T-helper 2 cell treated with Interferon-gamma antibody and Interleukin-4, amounts not matched to agents 5 μg/mL and 100 μg/mL, for 36 hours (primary cell): ENCODE measurements at regions not wholly inside any gene's neighbourhood (a gene's known extent, or its start where the extent isn't known, plus 50 kb on each side); places are given as distances from the start of the nearest gene placed in this dataset.

ENCODE experiments used
- DNase-seq: peaks from one replicate; pipeline ENCODE4 v3.0.0; 2021; ENCODE audit warnings: low spot score
- H3K27ac Mint-ChIP-seq: one replicate; pipeline ENCODE4 v1.8.0; 2021; ENCODE audit warnings: mild to moderate bottlenecking, mixed read lengths
- H3K27me3 Mint-ChIP-seq: one replicate; pipeline ENCODE4 v1.8.0; 2021; ENCODE audit warnings: low read depth, mixed read lengths
- H3K36me3 Mint-ChIP-seq: one replicate; pipeline ENCODE4 v1.8.0; 2021; ENCODE audit warnings: low read depth, mixed read lengths
- H3K4me1 Mint-ChIP-seq: one replicate; pipeline ENCODE4 v1.8.0; 2021; ENCODE audit warnings: low read depth, mixed read lengths
- H3K4me3 Mint-ChIP-seq: one replicate; pipeline ENCODE4 v1.8.0; 2022; ENCODE audit warnings: mild to moderate bottlenecking, moderate library complexity, mixed read lengths
- H3K9me3 Mint-ChIP-seq: one replicate; pipeline ENCODE4 v1.8.0; 2021; ENCODE audit warnings: mixed read lengths

GRCh38 chr6:133730881-133731280 is 158.0 kb upstream of the TCF21 start:
- H3K36me3 Mint-ChIP-seq: no peaks in the 10 kb centered on the region
- H3K27me3 Mint-ChIP-seq: no peaks in the 10 kb centered on the region
- DNase-seq: no peak
- H3K4me1 Mint-ChIP-seq: no peaks in the 10 kb centered on the region
- no peak overlapping the region for H3K4me3 Mint-ChIP-seq
- H3K27ac Mint-ChIP-seq: no peak overlapping the region
- peaks cover 4% of the 10 kb centered on the region for H3K9me3 Mint-ChIP-seq

DNA sequence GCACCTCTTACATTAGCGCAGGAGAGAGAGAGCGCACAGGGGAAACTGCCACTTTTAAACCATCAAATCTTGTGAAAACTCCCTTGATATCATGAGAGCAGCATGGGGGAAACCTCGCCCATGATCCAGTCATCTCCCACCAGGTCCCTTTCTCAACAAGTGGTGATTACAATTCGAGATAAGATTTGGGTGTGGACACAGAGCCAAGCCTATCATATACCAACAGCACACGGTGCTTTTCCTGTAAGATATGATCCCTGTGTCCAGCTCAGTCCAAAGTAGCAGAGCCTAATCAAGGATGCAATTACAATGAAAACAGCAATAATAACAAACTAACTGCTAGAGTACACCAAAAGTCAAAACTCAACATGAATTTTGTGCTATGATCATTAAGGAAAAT is 148.7 kb upstream of the TCF21 start:
- DNase-seq: no peak
- H3K36me3 Mint-ChIP-seq: no peaks in the 10 kb centered on the region
- H3K4me1 Mint-ChIP-seq: no peaks in the 10 kb centered on the region
- no peaks in the 10 kb centered on the region for H3K9me3 Mint-ChIP-seq
- H3K4me3 Mint-ChIP-seq: no peak overlapping the region
- no peak overlapping the region for H3K27ac Mint-ChIP-seq
- no peaks in the 10 kb centered on the region for H3K27me3 Mint-ChIP-seq

DNA sequence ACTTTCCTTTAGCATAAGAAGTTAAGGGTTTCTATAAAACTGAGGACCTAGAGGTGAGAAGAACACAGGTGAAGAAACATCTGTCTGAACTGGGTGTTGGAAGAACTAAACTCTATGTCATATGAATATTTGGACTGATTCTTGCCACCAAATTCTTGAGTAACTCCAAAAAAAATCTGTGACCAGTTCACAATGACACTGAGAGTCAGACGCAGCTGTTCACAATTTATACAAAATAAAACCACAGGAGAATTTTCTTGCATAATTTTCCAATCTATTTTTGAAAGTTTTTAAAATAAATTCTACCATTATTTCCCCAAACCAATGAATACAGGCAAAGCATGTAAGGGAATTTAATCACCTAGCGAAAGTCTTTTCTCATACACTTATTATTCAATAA is 148.1 kb upstream of the TCF21 start:
- H3K36me3 Mint-ChIP-seq: no peaks in the 10 kb centered on the region
- no peak overlapping the region for H3K4me3 Mint-ChIP-seq
- no peaks in the 10 kb centered on the region for H3K9me3 Mint-ChIP-seq
- H3K27me3 Mint-ChIP-seq: no peaks in the 10 kb centered on the region
- H3K4me1 Mint-ChIP-seq: no peaks in the 10 kb centered on the region
- no peak for DNase-seq
- no peak overlapping the region for H3K27ac Mint-ChIP-seq

DNA sequence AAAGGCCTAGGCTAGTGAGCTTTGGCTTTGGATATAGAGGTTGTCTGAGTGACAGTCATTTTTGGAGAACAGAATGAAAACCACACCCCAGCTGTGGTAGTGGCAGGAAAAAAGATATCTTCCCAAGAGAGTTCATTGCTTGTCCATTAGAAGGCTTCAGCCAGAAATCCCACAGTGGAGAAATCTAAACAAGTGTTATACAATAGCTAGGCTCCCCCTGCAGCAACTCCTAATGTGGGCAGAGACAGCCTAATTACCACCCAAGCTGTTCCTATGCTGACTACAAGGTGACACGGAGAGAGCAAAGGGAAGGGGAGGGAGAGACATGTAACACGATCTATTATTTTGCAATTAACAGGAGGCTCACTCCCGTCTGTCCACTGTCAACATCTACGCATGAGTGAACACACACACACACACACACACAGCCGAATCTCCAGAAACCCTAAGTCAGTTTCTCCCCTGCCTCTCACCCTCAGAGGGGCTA is 147.5 kb upstream of the TCF21 start:
- H3K4me3 Mint-ChIP-seq: no peak overlapping the region
- H3K36me3 Mint-ChIP-seq: no peaks in the 10 kb centered on the region
- H3K27ac Mint-ChIP-seq: no peak overlapping the region
- no peaks in the 10 kb centered on the region for H3K27me3 Mint-ChIP-seq
- DNase-seq: no peak
- no peaks in the 10 kb centered on the region for H3K4me1 Mint-ChIP-seq
- no peaks in the 10 kb centered on the region for H3K9me3 Mint-ChIP-seq

GRCh38 chr6:133743621-133744020 is 145.3 kb upstream of the TCF21 start:
- no peaks in the 10 kb centered on the region for H3K36me3 Mint-ChIP-seq
- no peak for DNase-seq
- no peak overlapping the region for H3K27ac Mint-ChIP-seq
- no peaks in the 10 kb centered on the region for H3K27me3 Mint-ChIP-seq
- no peaks in the 10 kb centered on the region for H3K4me1 Mint-ChIP-seq
- no peaks in the 10 kb centered on the region for H3K9me3 Mint-ChIP-seq
- H3K4me3 Mint-ChIP-seq: no peak overlapping the region

DNA sequence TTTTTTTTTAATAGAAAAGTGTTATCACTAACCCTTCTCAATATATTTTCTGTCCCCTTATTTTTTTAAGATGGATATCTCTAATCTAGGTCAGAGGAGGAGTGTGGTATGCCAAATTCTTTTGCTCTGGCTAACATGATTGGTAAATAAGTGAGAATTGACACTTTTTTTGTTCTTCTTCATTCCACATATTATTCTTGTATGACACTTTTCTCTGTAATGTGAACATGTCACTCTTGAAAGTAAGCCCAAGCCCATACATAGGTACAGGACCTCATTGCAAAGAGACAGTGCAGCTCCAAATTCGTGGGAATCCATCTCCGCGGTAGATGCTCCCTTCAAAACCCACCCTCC is 142.5 kb upstream of the TCF21 start:
- Mint-ChIP-seq H3K27me3 (no peaks in the 10 kb centered on the region), H3K9me3 (no peaks in the 10 kb centered on the region), H3K27ac (no peak overlapping the region), H3K4me1 (no peaks in the 10 kb centered on the region), H3K36me3 (no peaks in the 10 kb centered on the region), H3K4me3 (no peak overlapping the region)
- no peak for DNase-seq

DNA sequence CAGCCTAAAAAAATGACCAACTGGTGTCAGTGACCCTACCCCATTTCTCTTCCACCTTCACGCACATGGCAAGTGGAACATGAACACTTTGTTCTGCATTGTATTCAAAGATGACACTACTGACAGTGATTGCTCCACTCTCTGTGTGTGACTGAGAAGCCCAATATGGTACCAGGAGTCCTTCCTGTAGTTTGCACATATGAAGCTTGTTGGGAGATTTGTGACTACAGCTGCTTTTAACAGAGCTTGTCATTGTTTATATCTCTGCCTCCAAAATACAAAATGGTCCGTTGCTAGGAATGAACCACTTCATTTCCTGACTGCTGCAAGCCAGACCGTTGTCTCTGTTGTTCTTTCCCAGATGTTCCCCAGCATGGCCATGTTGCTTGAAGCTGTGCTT is 140.3 kb upstream of the TCF21 start:
- Mint-ChIP-seq H3K4me3 (no peak overlapping the region), H3K4me1 (no peaks in the 10 kb centered on the region), H3K27ac (no peak overlapping the region), H3K27me3 (no peaks in the 10 kb centered on the region), H3K36me3 (no peaks in the 10 kb centered on the region), H3K9me3 (no peaks in the 10 kb centered on the region)
- no peak for DNase-seq

DNA sequence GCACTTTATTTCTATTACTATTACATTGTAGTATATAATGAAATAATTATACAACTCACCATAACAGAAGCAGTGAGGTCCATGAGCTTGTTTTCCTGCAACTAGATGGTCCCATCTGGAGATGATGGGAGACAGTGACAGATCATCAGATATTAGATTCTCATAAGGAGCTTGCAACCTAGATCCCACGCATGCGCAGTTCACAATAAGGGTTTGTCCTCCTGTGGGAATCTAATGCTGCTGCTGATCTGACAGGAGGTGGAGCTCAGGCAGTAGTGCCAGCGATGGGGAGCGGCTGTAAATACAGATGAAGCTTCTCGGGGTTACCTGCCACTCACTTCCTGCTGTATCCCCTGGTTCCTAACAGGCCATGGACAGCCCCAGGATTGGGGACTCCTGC is 139.5 kb upstream of the TCF21 start:
- H3K36me3 Mint-ChIP-seq: no peaks in the 10 kb centered on the region

GRCh38 chr6:133752129-133752528 is 136.8 kb upstream of the TCF21 start:
- no peak overlapping the region for H3K27ac Mint-ChIP-seq
- no peaks in the 10 kb centered on the region for H3K36me3 Mint-ChIP-seq
- no peaks in the 10 kb centered on the region for H3K4me1 Mint-ChIP-seq
- no peaks in the 10 kb centered on the region for H3K9me3 Mint-ChIP-seq
- no peak for DNase-seq
- H3K4me3 Mint-ChIP-seq: no peak overlapping the region
- H3K27me3 Mint-ChIP-seq: peaks cover 4% of the 10 kb centered on the region

More for the DNA sequence above, 139.5 kb upstream of the TCF21 start:
- Mint-ChIP-seq H3K27me3 (no peaks in the 10 kb centered on the region), H3K4me3 (no peak overlapping the region), H3K27ac (no peak overlapping the region), H3K4me1 (no peaks in the 10 kb centered on the region), H3K9me3 (no peaks in the 10 kb centered on the region)
- DNase-seq: no peak

DNA sequence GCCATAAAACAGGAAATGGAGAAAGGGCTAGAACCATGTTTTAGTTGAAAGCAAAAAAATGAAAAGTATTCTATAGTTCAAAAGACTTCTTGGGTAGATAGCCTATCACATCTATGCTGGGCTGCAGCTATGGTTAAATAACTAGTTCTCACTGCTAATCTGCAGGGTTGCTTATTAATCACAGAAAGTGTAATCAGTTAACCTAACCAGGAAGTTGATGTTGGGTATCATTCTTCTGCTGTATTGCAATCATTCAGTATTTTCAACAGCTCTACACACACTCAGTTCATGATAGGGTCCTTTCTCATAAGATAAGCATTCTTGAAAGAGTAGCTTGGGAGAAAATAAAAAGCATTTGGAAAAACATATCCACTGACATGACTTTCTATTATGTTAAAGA is 135.2 kb upstream of the TCF21 start:
- H3K4me3 Mint-ChIP-seq: no peak overlapping the region
- no peaks in the 10 kb centered on the region for H3K4me1 Mint-ChIP-seq
- peaks cover 4% of the 10 kb centered on the region for H3K27me3 Mint-ChIP-seq
- H3K27ac Mint-ChIP-seq: no peak overlapping the region
- H3K9me3 Mint-ChIP-seq: no peaks in the 10 kb centered on the region
- no peak for DNase-seq
- no peaks in the 10 kb centered on the region for H3K36me3 Mint-ChIP-seq

- Mint-ChIP-seq H3K27ac (no peak overlapping the region), H3K27me3 (peaks cover 4% of the 10 kb centered on the region)
Measured at GRCh38 chr6:133754298-133754697, 134.6 kb upstream of the TCF21 start.

DNA sequence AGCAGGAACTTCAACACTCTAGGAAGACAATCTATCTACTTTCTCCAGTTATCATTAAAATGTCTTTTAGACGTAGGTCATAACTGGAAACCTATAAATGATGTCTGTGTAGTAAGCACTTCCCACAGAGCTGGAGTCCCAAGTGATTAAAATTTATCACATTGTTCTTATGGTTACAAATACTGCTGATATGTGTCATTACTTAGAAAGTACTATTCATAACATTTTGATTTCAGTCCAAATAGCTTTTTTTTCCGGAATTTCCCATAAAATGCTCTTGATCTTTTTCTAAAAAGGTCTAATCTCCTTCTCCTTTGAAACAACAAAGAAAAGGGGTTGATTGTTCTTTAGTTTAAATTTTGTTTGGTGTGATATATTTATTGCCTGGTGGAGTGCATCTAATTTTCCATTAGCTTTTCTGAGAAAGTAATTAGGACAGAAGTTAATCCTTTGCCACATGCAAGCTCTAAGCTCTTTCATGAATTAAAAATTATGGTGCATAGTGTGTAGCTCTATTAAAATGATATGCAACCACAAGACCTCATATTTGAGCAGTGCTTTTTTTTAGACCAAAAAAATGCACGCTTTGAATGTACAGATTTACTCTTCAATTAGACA is 132.7 kb upstream of the TCF21 start:
- no peak for DNase-seq
- Mint-ChIP-seq H3K4me3 (no peak overlapping the region), H3K9me3 (no peaks in the 10 kb centered on the region), H3K27ac (no peak overlapping the region), H3K27me3 (peaks cover 7% of the 10 kb centered on the region), H3K4me1 (no peaks in the 10 kb centered on the region), H3K36me3 (no peaks in the 10 kb centered on the region)

More at GRCh38 chr6:133754298-133754697, 134.6 kb upstream of the TCF21 start:
- no peaks in the 10 kb centered on the region for H3K4me1 Mint-ChIP-seq
- H3K36me3 Mint-ChIP-seq: no peaks in the 10 kb centered on the region
- no peak overlapping the region for H3K4me3 Mint-ChIP-seq
- no peaks in the 10 kb centered on the region for H3K9me3 Mint-ChIP-seq
- no peak for DNase-seq

DNA sequence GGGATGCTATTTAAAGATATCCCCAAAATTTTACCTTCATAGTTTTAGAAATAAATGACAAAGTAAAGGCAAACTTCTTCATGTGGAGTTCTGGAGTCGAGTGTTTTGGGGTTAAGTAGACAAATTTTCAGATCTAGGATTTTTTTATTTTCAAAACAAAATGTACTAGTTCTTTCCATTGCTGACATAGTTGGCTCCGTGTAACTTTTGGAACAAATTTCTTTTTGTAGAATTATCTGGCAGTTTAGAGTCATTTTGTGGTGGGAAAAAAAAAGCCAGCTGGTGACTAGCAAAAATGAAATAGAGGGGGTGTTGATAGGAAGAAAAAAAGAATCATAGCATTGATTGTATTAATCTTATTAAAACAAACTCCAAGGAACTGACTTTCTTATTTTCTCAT is 131.6 kb upstream of the TCF21 start:
- DNase-seq: no peak

GRCh38 chr6:133758815-133759335 is 130.0 kb upstream of the TCF21 start:
- no peaks in the 10 kb centered on the region for H3K9me3 Mint-ChIP-seq
- no peak overlapping the region for H3K4me3 Mint-ChIP-seq
- H3K36me3 Mint-ChIP-seq: no peaks in the 10 kb centered on the region
- no peaks in the 10 kb centered on the region for H3K4me1 Mint-ChIP-seq
- H3K27me3 Mint-ChIP-seq: peaks cover 7% of the 10 kb centered on the region
- no peak for DNase-seq
- H3K27ac Mint-ChIP-seq: no peak overlapping the region

More for the DNA sequence above, 131.6 kb upstream of the TCF21 start:
- H3K36me3 Mint-ChIP-seq: no peaks in the 10 kb centered on the region
- H3K27ac Mint-ChIP-seq: no peak overlapping the region
- no peaks in the 10 kb centered on the region for H3K4me1 Mint-ChIP-seq
- no peaks in the 10 kb centered on the region for H3K9me3 Mint-ChIP-seq
- no peak overlapping the region for H3K4me3 Mint-ChIP-seq
- peaks cover 7% of the 10 kb centered on the region for H3K27me3 Mint-ChIP-seq

DNA sequence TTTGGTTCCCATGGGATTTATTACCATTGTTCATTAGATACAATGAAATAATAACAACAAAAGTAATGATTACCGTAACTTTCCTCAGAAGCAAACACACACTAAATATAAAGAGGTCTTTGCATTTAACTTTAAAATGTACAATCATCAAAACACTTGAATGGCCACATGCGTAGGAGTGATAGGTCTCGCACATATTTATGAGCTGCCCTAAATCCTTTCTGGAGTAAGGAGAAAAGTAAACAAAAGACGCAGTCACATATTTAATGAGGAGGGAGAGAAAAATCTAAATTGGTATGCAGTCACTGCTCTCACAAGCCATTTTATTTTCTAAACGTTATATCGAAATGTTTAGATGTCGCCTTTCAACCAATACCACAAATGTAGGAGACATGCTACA is 129.4 kb upstream of the TCF21 start:
- Mint-ChIP-seq H3K27ac (no peak overlapping the region), H3K36me3 (no peaks in the 10 kb centered on the region), H3K27me3 (peaks cover 7% of the 10 kb centered on the region), H3K4me1 (no peaks in the 10 kb centered on the region), H3K4me3 (no peak overlapping the region), H3K9me3 (no peaks in the 10 kb centered on the region)
- DNase-seq: no peak
